Liver (tissue), 7 donors: ENCODE measurements at regions not wholly inside any gene's neighbourhood (a gene's known extent, or its start where the extent isn't known, plus 50 kb on each side); places are given as distances from the start of the nearest gene placed in this dataset.

Source experiments
- DNase-seq: peaks from one replicate; pipeline ENCODE4 v3.0.0-alpha.2; 2017; ENCODE audit warnings: low spot score
- H3K27ac ChIP-seq, 2 donors: one replicate each; pipeline ENCODE4 v1.7.0; 2013; ENCODE audit warnings: inconsistent platforms in 2 of 2, low read length in 2 of 2, control low read depth in 1 of 2, low read depth in 1 of 2, mild to moderate bottlenecking in 1 of 2
- H3K27me3 ChIP-seq, 4 donors: one replicate each; pipeline versions ENCODE4 v1.6.1 to v1.7.0; 2013; ENCODE audit warnings: low read length in 3 of 4, inconsistent platforms in 1 of 4, mild to moderate bottlenecking in 1 of 4, moderate library complexity in 1 of 4; ENCODE audit not compliant: control insufficient read depth in 4 of 4, insufficient read depth in 4 of 4
- H3K36me3 ChIP-seq, 4 donors: one replicate each; pipeline versions ENCODE4 v1.6.1 to v1.7.0; 2013; ENCODE audit warnings: low read length in 3 of 4, mild to moderate bottlenecking in 3 of 4, low read depth in 1 of 4, moderate library complexity in 1 of 4; ENCODE audit not compliant: control insufficient read depth in 4 of 4, insufficient read depth in 3 of 4
- H3K4me1 ChIP-seq, 4 donors: one replicate each; pipeline versions ENCODE4 v1.6.1 to v1.7.0; 2013; ENCODE audit warnings: low read length in 3 of 4, mild to moderate bottlenecking in 3 of 4, moderate library complexity in 1 of 4; ENCODE audit not compliant: control insufficient read depth in 4 of 4, insufficient read depth in 4 of 4
- H3K4me3 ChIP-seq, 3 donors: one replicate each; pipeline versions ENCODE4 v1.6.1 to v1.7.0; 2013; ENCODE audit warnings: low read length in 3 of 3, control low read depth in 1 of 3, low read depth in 1 of 3, mild to moderate bottlenecking in 1 of 3
- H3K9ac ChIP-seq, 2 donors: one replicate each; pipeline ENCODE4 v1.7.0; 2013; ENCODE audit warnings: low read length in 2 of 2, mild to moderate bottlenecking in 2 of 2, moderate library complexity in 2 of 2, control low read depth in 1 of 2, low read depth in 1 of 2
- H3K9me3 ChIP-seq, 4 donors: one replicate each; pipeline versions ENCODE4 v1.6.1 to v1.7.0; 2013; ENCODE audit warnings: low read length in 3 of 4; ENCODE audit not compliant: control insufficient read depth in 4 of 4
- EGR1 ChIP-seq, 2 donors: IDR thresholded peaks; 2 replicates each; pipeline ENCODE4 v1.6.1; 2016 to 2018; ENCODE audit warnings: antibody characterized with exemption in 2 of 2, low read depth in 2 of 2
- FOXA1 ChIP-seq: IDR thresholded peaks from 2 replicates; pipeline ENCODE4 v1.6.1; 2016; ENCODE audit warnings: antibody characterized with exemption
- FOXA2 ChIP-seq: IDR thresholded peaks from 2 replicates; pipeline ENCODE4 v1.6.1; 2016; ENCODE audit warnings: antibody characterized with exemption
- GABPA ChIP-seq, 2 donors: IDR thresholded peaks in 1 of 2; conservative IDR thresholded peaks in 1 of 2; 2 replicates each; pipeline ENCODE4 v1.6.1; 2016; ENCODE audit warnings: antibody characterized with exemption in 2 of 2, mild to moderate bottlenecking in 1 of 2, moderate library complexity in 1 of 2
- HNF4A ChIP-seq, 2 donors: conservative IDR thresholded peaks; 2 replicates each; pipeline ENCODE4 v1.6.1; 2016; ENCODE audit warnings: antibody characterized with exemption in 2 of 2, mild to moderate bottlenecking in 2 of 2
- HNF4G ChIP-seq: IDR thresholded peaks from 2 replicates; pipeline ENCODE4 v1.6.1; 2016; ENCODE audit warnings: antibody characterized with exemption
- JUND ChIP-seq, 2 donors: IDR thresholded peaks; 2 replicates each; pipeline ENCODE4 v1.6.1; 2016; ENCODE audit warnings: antibody characterized with exemption in 2 of 2
- MAX ChIP-seq: IDR thresholded peaks from 2 replicates; pipeline ENCODE4 v1.6.1; 2016; ENCODE audit warnings: antibody characterized with exemption
- NR2F2 ChIP-seq: IDR thresholded peaks from 2 replicates; pipeline ENCODE4 v1.6.1; 2016; ENCODE audit warnings: antibody characterized with exemption
- RAD21 ChIP-seq, 2 donors: IDR thresholded peaks; 2 replicates each; pipeline ENCODE4 v1.6.1; 2016; ENCODE audit warnings: antibody characterized with exemption in 2 of 2, mild to moderate bottlenecking in 2 of 2
- REST ChIP-seq: IDR thresholded peaks from 2 replicates; pipeline ENCODE4 v1.6.1; 2016; ENCODE audit warnings: antibody characterized with exemption, mild to moderate bottlenecking
- RXRA ChIP-seq, 2 donors: IDR thresholded peaks; 2 replicates each; pipeline ENCODE4 v1.6.1; 2017 to 2018; ENCODE audit warnings: antibody characterized with exemption in 2 of 2, mild to moderate bottlenecking in 1 of 2
- SP1 ChIP-seq: IDR thresholded peaks from 2 replicates; pipeline ENCODE4 v1.6.1; 2018; ENCODE audit warnings: antibody characterized with exemption, mild to moderate bottlenecking
- TAF1 ChIP-seq: conservative IDR thresholded peaks from 2 replicates; pipeline ENCODE4 v1.6.1; 2016; ENCODE audit warnings: antibody characterized with exemption, mild to moderate bottlenecking
- YY1 ChIP-seq: IDR thresholded peaks from 2 replicates; pipeline ENCODE4 v1.6.1; 2016; ENCODE audit warnings: antibody characterized with exemption, mild to moderate bottlenecking
- WGBS: extraction: QIAGEN DNeasy Blood & Tissue Kit; methylation state at CpG from one replicate; pipeline ENCODE4 v1.1.7; 2013; 5-methylcytosine and 5-hydroxymethylcytosine counted together
- TF ChIP-seq, protein P1 (sequence below): IDR thresholded peaks from 2 replicates; pipeline ENCODE4 v1.6.1; 2016; ENCODE audit warnings: antibody characterized with exemption
- TF ChIP-seq, protein P2 (sequence below): IDR thresholded peaks from 2 replicates; pipeline ENCODE4 v1.6.1; 2016; ENCODE audit warnings: antibody characterized with exemption
- donor health status: healthy.
- donor health status: healthy.
- donor health status: healthy.
- donor health status: healthy.

DNA sequence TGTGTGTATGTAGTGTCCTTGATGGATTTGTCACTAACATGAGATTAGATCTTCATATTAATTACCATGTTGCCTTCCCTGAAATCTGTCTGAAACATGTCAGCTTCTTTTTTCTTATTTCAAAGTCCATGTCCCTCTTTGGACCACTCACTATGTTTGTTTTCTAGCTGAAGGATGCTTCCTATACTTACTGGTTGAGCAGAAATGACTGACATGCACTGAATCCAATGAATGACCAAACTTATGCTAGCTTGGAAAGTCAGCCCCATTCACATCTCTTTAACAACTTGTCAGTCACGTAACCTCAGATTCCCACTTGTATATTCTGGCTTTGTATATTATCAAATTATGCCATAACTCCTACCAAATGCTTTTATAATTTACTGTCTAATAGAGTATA is 69.9 kb upstream of the STK39 start:
- WGBS: 95% methylated on average over 1 of the region's 1 CpG
- H3K9me3 ChIP-seq: no peaks in the 10 kb centered on the region

DNA sequence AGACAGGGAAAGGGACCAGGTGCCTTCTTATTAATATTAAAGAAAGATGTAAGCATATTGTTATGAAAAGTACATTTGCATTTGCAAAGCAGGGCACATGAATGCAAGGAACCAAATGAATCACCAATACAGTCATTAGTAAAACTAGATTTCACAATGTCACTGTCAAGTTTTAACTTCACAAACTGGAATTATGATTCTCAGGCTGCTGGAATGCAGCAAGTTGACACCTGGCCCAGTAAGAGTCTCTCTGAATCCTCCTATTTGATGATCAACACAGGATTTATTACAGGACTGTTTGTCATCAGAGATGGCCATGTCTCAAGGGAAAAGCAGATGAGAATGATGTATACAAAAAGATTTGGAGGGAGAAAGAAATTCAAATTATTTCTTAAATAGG is 72.9 kb upstream of the STK39 start:
- H3K27ac ChIP-seq: no peak overlapping the region
- no peaks in the 10 kb centered on the region for H3K27me3 ChIP-seq
- no peaks in the 10 kb centered on the region for H3K36me3 ChIP-seq
- no peaks in the 10 kb centered on the region for H3K9me3 ChIP-seq
- DNase-seq: no peak
- no peak for TF ChIP-seq FOXA2
- TF ChIP-seq YY1: no peak
- no peak for TF ChIP-seq EGR1 (IDR thresholded peaks at IDR 0.05; ENCODE audit: low read depth in 2 of 2)
- no peak for TF ChIP-seq RAD21 (IDR thresholded peaks at IDR 0.05)
- TF ChIP-seq, protein P1, sequence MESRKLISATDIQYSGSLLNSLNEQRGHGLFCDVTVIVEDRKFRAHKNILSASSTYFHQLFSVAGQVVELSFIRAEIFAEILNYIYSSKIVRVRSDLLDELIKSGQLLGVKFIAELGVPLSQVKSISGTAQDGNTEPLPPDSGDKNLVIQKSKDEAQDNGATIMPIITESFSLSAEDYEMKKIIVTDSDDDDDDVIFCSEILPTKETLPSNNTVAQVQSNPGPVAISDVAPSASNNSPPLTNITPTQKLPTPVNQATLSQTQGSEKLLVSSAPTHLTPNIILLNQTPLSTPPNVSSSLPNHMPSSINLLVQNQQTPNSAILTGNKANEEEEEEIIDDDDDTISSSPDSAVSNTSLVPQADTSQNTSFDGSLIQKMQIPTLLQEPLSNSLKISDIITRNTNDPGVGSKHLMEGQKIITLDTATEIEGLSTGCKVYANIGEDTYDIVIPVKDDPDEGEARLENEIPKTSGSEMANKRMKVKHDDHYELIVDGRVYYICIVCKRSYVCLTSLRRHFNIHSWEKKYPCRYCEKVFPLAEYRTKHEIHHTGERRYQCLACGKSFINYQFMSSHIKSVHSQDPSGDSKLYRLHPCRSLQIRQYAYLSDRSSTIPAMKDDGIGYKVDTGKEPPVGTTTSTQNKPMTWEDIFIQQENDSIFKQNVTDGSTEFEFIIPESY: no peak
- TF ChIP-seq HNF4A (conservative IDR thresholded peaks at IDR 0.05): no peak
- H3K4me1 ChIP-seq: no peaks in the 10 kb centered on the region
- H3K4me3 ChIP-seq: no peak overlapping the region
- no peak overlapping the region for H3K9ac ChIP-seq

More for the DNA sequence above, 69.9 kb upstream of the STK39 start:
- Histone ChIP-seq H3K9ac (no peak overlapping the region), H3K36me3 (no peaks in the 10 kb centered on the region), H3K27me3 (no peaks in the 10 kb centered on the region), H3K4me3 (no peak overlapping the region), H3K4me1 (no peaks in the 10 kb centered on the region), H3K27ac (no peak overlapping the region)
- TF ChIP-seq FOXA1 (no peak), FOXA2 (no peak), YY1 (no peak), MAX (no peak), REST (no peak), GABPA (IDR thresholded peaks at IDR 0.05 in 1 of 2, conservative IDR thresholded peaks at IDR 0.05 in 1 of 2) (no peak), HNF4A (conservative IDR thresholded peaks at IDR 0.05) (no peak), SP1 (no peak), NR2F2 (no peak), RXRA (IDR thresholded peaks at IDR 0.05) (no peak), HNF4G (no peak), EGR1 (IDR thresholded peaks at IDR 0.05; ENCODE audit: low read depth in 2 of 2) (no peak), JUND (IDR thresholded peaks at IDR 0.05) (no peak), RAD21 (IDR thresholded peaks at IDR 0.05) (no peak), TAF1 (no peak)
- TF ChIP-seq, protein P2, sequence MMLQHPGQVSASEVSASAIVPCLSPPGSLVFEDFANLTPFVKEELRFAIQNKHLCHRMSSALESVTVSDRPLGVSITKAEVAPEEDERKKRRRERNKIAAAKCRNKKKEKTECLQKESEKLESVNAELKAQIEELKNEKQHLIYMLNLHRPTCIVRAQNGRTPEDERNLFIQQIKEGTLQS: no peak
- TF ChIP-seq, protein P1: no peak
- no peak for DNase-seq
